Brain pericyte (primary cell): ENCODE measurements at regions not wholly inside any gene's neighbourhood (a gene's known extent, or its start where the extent isn't known, plus 50 kb on each side); places are given as distances from the start of the nearest gene placed in this dataset.
A peak's percentile ranks its signal among the peaks of the same experiment; 100 is the strongest.
"Not testable (repeated sequence)": the region's sequence is repeated elsewhere in the genome, so short reads cannot be mapped to it uniquely, and the experiment has no call there.

Source experiments
- DNase-seq: peaks from one replicate; pipeline ENCODE4 v3.0.0-alpha.2; 2012; ENCODE audit warnings: low read depth, low spot score

DNA sequence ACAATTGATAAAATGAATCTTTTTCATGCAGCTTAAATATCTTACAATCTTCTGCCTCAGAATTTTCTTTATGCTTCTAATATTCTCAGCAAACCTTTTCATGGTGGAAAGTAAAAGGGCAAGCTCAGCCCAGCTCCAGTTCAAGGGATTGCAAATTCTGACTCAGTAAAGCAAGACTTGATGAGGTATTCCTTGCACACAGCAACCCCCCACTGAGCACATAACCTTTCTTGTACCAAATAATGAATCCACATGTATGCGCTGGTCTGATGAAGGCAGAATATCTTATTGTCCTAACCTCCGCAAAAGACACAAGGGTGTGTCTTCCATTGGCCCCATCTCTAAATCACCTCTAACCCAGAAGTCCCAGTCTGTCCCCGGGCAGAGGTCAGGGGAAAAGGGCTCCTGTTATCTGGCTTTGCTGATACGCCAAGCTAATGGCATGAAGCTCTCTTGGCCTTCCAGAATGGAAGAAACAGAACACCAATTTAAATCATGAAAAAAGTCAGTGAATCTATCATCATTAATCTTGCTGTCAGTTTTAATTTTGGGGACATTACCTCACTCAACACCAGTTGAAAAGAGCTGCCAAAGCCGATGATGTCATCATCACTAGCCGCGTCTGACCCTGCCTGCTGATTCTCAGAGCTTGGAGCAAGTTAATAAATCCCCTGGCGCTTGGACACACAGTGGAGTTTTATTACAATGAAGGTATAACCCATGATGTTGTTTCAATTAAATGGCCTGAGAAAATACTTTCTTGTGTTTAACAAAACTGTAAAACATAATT is 592.5 kb upstream of the CLINT1 start:
- peak; percentile 20 for DNase-seq

DNA sequence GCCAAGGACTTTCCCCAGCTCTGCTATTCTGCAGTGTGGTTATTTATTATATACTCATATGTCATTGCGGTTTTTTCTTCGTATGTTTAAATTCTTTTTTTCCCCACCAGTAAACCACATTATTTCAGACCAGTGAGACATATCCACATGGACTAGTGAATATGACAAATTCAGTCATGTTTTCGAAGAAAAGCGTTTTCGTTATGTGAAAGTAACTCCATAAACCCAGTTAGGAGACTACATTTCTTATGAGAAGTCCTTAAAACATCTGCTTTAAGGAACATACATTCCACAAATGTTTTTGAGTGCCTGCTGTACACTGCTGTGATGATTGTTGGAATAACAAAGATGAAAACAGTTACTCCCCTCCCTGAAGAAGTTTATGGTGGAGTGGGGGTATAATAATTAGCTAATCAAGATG is 591.8 kb upstream of the CLINT1 start:
- peak; percentile 24 for DNase-seq

DNA sequence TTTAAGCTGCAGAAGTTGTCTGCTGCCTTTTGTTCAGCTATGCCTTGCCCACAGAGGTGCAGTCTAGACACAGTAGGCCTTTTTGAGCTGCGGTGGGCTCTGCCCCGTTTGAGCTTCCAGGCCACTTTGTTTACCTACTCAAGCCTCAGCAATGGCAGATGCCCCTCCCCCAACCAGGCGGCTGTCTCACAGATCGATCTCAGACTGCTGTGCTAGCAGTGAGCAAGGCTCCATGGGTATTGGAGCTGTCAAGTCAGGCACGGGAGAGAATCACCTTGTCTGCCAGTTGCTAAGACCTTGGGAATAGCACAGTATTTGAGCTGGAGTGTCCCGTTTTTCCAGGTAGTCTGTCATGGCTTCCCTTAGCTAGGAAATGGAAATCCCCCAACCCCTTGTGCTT is 587.8 kb upstream of the CLINT1 start:
- DNase-seq: not testable (repeated sequence)

DNA sequence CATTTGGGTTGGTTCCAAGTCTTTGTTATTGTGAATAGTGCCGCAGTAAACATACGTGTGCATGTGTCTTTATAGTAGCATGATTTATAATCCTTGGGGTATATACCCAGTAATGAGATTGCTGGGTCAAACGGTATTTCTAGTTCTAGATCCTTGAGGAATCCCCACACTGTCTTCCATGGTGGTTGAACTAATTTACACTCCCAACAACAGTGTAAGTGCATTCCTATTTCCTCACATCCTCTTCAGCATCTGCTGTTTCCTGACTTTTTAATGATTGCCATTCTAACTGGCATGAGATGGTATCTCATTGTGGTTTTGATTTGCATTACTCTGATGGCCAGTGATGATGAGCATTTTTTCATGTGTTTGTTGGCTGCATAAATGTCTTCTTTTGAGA is 580.3 kb upstream of the CLINT1 start:
- DNase-seq: not testable (repeated sequence)

DNA sequence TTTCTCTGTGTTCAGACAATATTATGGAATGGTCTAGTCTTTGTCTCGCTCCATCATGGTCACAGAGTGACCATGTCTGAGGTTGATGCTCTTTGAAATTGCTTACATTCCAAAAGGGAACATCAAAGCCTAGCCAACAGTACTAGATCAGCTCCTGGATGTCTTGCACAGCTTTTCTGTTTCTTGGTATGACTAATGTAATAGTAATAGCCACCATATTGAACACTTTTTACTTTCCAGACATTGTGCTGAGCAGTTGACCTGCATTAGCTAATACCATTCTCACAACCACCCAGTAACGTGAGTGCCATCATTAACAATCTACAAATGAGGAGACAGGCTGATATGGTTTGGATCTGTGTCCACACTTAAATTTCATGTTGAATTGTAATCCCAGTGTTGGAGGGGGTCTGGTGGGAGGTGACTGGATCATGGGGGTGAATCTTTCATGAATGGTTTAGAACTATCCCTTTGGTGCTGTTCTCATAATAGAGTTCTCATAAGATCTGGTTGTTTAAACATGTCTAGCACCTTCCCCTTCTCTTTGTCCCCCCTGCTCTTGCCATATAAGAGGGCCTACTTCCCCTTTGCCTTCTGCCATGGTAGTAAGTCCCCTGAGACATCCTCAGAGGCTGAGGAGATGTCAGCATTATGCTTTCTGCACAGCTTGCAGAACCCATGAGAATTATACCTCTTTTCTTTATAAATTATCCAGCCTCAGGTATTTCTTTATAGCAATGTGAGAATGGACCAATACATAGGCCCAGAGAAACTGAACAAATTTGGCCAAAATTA is 577.5 kb upstream of the CLINT1 start:
- DNase-seq: no peak

DNA sequence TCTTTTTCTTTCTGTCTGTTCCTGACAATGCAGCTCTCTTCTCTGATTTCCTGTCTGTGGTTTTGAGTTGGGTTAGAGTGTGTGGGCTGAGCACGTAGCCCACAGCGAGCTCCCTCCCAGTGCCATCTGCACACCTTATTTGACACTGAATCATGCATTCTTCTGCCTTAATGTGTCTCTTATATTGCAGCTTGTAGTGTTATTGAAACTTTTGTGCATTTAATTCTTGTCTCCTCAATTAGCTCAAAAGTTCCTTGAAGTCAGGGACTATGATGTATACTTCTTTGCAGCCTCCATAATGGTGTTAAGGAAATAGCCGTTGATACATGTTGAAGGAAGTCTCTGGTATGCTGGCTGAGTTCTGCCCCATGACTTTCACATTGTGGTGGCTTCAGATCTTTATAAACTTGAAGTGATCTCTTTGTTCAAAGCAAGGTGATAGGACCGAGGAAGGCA is 576.2 kb upstream of the CLINT1 start:
- no peak for DNase-seq

DNA sequence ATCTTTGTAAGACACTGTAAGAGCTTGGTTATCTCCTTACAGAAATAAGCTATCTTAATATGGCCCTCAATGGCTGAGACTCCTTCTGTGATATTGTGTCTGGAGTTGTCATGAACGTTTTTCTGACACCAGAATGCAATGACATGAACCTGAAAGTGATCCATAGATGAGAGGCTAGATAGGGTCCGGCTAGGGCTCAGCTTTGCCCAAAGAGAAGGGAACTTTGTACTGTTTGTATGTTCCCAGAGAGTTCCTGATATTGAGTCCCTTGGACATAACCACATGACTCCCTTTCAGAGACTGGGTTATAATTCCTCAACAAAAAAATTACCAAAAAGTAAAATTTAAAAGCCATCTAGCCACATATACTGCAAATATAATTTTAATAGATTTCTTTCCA is 575.8 kb upstream of the CLINT1 start:
- no peak for DNase-seq

DNA sequence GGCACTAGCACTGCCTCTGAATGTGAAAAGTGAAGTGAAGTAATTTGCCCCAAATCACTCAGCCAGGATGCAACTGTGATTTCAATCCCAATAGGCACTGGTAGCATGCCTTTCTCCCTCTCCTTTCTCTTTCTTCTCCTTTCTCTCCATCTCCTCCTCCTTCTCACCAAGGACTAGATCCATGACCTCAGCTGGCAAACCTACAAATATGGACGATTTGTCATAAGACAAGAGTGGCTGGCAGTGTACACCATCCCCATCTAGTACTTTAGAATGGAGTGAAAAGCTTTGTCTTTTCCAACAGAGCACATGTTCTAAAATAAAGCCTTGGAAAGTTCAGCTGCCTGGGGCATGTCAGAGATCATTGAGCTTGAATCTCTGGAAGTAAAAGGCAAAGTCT is 574.7 kb upstream of the CLINT1 start:
- no peak for DNase-seq

DNA sequence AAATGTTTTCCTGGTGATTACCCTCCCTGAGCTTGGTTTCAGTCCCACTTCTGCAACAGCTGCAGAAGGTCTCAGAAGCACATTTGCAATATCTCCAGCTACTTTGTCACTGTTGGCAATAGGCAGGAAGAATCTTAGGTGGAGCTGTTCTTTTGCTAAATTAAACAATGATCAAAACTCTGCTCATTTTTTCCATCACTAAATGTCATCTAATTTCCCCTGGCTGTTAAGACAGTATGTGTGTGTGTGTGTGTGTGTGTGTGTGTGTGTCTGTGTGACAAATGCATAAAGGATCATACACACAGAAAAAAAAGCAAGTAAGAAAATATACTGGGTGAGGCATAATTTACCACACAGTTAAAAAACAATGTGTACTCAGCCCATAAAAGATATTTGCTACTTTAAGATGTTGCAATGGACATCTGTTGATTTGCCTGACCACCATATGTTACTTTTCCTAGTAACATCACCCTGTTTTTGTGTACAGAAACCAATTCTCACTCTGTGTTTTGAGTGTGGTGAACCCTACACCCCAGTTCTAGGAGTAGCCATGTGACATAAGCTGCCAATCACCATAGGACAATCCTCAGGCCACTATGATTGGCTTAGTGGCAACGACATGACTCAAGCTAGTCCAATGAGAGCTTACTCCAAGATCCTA is 572.6 kb upstream of the CLINT1 start:
- DNase-seq: no peak

DNA sequence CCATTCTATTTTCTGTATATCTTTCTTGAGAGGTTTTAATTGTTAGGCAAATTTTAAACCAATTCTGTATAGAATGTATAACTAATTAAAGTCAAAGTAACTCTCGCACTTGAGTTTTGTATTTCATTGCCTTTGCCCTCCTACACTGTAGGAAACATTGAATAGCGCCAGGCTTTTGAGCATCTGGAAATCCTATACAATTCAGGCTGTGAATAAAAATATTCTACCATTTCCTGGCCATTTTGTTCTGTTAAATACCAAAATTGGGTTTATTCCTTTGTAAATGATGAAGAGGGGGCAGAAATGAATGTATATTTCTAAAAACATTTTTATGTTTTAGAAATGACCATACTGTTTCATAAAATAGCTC is 571.8 kb upstream of the CLINT1 start:
- DNase-seq: no peak

DNA sequence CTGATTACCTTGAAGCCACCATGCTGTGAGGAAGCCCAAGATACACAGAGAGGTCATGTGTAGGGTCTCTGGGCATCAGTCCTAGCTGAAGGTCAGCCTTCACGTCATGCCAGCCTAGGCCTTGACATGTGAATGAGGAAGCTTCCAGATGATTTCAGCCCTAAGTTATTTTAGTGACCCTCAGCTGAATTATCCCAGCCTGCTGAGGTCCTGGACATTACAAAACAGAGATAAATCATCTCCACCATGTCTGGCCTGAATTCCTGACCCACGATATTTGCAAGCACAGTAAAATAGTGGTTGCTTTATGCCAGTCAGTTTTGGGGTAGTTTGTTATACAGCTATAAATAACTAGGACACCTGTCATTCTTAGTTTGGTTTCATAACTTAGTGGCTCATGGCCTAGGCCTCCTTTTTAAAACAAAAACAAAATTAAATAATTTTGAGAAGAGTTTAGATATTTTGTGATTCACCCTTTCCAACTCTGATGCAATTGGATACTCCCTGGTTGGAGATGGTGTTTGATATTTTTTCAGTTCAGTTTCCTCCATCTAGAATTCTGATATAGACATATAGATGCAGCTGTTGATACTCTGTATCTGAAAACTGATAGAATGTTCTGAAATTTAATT is 571.3 kb upstream of the CLINT1 start:
- no peak for DNase-seq

DNA sequence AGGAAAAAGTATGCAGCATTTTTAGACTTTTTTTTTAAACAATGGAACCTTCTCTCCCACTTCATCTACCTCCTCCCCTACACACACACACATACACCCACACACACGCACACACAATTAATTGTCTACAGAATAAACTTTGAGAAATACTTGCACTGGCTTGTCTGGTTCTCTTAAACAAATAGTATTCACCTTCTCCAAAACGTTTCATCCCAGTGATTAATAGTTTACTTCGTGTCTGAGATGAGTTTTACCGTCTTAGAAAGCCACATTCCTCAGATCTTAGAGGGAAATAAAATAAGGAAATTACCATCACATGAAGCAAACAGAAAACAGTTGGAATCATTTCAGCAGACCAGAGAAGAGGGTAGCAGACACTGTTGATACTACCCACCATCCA is 570.6 kb upstream of the CLINT1 start:
- no peak for DNase-seq

DNA sequence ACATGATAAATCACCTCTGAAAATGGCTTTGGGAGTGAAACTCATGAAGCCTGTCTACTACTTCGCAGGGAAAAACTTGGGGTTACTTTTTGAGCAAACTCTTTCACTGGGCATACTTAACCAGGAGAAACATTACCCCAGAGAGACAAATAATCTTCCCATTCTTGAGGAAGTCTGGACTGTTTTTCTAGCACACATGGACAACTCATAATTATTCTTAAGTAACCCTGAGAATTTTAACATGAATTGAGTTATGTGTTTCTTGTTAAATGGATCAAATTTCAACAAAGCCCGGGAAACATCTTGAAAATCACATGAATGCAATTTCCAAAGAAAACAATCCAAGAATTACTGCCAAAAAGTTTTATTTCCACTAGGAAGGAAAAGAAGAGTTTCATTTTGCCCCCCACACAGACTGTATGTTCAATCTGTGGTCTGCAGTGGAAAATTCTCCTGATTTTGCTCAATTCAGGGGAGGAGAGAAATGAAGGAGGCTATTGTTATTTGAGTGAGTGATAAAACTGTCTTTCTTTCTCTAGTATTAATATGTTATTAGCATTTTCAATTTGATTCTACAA is 564.8 kb upstream of the CLINT1 start:
- no peak for DNase-seq

DNA sequence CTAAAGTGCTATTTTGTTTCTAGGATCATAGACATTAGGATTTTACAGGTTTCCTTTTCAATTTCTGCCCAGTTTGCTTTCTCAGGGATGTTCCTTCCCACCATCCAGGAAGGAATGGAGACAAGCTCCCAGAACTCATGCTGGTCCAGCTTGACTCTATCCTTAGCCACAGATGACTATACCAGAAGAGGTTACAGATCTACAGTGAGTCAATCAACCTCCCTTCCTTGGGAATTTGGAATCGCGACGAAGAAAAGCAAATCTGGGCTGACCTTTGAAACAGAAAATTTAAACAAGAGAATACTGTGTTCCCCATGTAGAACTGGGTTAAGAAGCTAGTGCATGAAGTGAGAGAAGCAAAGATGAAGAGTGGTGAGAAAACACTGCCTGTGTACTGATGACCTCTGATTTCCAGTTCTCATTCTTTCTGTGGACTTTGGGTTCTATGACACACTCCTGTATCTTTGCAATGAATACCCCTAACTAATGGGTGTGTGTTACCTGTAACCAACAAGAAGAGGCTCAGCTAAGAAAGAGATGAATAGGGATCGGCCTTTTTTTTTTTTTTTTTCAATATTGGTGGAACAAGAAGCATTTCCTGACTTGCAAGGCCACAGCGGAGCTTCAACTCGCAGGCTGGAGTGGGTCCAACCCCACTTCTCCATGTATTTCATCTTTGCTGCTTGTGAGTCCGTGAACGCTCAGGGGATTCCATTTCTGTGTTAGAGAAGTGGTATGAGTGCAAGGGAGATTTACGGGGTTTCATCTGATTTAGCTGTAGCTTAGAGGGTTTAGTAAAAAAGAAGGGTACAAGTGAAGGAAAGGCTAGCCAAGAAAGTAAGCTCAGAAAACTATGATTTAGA is 563.9 kb upstream of the CLINT1 start:
- DNase-seq: no peak

DNA sequence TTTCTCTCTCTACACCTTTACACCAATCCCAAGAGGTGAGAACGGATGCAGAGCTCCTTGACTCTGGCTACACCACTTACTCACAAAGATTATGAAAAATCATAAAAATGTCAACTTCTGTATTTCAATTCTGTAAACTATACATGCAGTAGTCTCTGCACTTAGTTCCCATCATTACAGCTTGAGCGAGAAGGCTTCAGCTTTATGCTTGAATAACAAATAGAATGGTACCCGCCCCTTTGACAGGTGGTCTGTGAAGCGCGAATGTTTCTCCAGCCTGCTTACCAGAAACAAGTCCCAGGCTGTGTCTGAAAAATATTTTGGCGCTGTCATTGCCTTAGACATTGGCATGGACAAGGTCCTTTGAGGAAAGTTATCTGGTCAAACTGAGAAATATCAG is 562.4 kb upstream of the CLINT1 start:
- DNase-seq: no peak

DNA sequence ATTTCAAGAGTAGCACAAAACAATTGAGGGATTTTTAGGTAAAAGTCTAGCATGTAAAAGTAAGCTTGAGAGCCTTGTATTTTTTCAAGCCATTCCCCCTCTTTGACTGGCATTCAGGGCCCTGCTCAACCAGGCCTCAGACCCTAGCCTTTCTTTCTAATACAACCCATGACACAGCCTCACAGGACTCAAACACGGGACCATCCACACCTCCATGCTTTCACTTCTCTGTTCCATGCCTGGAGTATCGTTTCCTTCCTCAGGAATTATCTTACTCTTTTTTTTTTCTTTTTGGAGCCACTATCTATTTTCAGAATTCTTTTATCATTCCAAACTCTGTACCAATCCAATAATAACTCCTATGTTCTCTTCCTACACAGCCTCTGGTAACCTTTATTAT is 560.2 kb upstream of the CLINT1 start:
- no peak for DNase-seq

DNA sequence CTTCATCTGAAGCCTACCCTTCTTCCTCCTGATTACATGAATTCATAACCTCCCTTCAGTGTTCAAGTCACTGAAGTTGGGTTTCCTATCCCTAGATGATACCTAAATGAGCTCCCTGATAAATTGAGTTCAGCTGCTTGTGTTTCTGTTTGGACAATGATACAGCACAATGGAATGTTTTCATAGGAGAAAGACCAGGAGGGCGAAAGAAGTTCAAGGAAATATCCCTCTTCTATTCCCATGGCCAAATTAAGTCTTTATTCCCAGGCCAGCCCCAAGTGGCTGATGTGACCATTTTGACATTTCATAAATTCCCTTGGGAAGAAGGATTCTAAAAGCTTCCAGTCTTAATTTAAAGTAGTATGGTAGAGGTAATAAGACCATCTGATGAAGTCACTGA is 555.8 kb upstream of the CLINT1 start:
- DNase-seq: peak; percentile 65

DNA sequence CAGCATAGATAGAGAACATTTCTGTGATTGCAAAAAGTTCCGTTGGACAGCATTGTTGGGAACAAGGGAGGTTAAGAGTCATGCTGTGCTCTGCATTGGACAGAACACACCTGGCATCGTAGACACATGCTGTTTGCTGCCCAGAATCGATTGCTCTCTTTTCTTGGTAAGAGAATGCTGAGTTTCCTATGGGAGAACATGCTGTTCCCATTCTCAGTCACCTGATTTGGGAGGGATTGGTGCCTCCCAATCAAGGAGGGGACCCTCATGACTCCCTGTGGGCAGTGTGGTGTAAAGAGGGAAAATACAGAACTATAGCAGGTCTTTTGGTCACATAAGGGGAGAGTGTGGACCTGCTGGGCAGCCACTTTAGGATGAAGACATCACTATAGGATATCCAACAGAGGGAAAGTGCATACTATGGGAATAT is 555.4 kb upstream of the CLINT1 start:
- no peak for DNase-seq

DNA sequence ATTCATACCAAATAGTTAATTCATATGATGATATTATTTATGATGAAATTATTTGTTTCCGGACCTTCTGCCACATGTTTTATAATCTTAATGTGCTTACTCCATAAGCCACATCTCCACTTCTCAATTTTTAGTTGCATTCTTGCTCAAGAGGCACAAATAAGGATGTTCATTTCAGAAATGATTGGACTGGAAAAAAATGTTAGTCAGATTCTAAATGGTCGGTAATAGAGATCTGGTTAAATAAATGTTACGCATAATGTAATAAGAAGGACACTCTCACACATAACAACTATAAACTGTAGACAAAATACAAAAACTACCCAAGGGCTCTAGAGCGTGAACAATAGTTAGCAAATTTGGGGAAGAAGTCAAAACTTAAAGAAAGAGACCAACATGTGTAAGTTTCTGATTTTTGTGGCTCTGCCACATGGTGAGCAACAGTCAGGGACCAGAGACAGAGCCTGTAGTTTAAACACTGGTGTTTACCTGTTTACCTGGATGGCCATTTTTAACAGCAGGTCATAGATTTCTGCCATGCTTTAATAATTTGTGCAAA is 554.3 kb upstream of the CLINT1 start:
- no peak for DNase-seq

DNA sequence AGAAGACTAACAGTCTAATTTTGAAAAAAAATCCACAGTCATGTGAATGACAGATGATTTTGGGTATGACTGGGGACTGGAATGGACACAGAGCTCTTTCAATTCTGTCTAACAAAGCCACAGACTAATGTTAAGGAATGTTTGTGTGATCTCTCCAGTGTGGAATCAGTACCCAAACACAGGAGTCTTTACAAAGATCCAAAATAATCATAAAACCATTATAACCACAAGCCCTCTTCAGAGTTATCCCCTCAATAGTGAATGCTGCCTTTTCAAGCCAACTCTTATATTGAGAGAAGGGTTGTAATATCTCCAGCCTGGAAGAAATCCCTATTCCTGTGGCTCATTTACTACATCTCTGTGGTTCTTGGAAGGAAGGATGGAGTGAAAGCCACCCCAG is 552.0 kb upstream of the CLINT1 start:
- DNase-seq: no peak
